DMS114 treated with DMSO at 0.1 percent for 48 hours (cell line): ENCODE measurements at regions not wholly inside any gene's neighbourhood (a gene's known extent, or its start where the extent isn't known, plus 50 kb on each side); places are given as distances from the start of the nearest gene placed in this dataset.

Experiments
- DNase-seq: peaks from one replicate; lab custom pipeline; 2025; ENCODE audit not compliant: unreplicated experiment; lab: John Stamatoyannopoulos, UW

DNA sequence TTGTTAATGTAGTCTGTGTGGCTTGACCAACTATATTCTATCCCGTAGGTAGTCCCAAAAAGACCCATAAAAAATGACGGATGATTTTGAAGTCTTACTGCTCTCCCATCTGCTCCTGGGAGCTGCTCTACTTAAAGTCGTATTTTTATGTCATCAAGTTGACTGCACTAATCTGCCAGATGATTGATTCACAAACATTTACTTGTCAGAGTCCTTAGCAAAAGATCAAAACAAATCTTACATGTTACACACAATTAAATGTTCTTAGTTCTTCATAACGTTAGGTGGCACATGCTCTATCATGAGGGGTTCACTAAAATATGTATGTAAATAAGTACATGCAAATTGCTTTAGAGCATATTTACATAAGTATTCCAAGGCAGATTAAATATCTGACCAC lies 498.3 kb upstream of the LRRTM4 start:
- DNase-seq: no peak

- DNase-seq: no peak
Measured at GRCh38 chr2:78023356-78023755, 501.2 kb upstream of the LRRTM4 start.

- DNase-seq: no peak
Measured at GRCh38 chr2:78024996-78025395, 502.8 kb upstream of the LRRTM4 start.

- no peak for DNase-seq
Measured at GRCh38 chr2:78029392-78029995, 507.3 kb upstream of the LRRTM4 start.

DNA sequence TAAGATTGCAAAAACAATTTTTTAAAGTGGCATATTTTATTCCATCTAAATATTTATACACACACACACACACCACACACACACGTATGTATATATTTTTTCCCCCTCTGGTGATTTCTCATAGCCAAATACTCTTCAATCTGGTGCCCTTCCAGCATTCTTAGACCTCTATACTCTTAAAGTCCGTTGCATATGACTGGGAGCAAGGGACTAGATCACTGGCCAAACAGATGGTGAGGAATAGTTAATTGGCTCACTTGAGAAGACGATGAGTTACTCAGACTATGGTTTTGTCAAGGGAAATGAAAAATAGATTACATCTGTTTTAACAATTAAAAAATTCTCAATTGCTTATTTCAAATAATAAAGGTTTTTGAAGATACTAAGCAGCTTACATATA lies 512.5 kb upstream of the LRRTM4 start:
- no peak for DNase-seq

GRCh38 chr2:78035804-78036203 lies 513.6 kb upstream of the LRRTM4 start:
- DNase-seq: no peak

DNA sequence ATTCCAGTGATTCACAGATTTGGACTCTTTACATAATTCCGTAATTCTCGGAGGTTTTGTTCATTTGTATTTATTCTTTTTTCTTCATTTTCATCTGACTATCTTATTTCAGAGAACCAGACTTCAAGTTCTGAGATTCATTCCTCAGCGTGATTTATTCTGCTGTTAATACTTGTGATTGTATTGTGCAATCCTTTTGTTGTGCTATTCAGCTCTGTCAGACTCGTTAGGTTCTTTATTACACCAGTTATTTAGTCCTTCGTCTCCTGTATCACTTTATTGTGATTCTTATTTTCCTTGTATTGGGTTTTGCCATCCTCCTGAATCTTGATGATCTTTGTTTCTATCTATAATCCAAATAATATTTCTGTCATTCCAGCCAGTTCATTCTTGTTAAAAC lies 529.3 kb upstream of the LRRTM4 start:
- DNase-seq: no peak

DNA sequence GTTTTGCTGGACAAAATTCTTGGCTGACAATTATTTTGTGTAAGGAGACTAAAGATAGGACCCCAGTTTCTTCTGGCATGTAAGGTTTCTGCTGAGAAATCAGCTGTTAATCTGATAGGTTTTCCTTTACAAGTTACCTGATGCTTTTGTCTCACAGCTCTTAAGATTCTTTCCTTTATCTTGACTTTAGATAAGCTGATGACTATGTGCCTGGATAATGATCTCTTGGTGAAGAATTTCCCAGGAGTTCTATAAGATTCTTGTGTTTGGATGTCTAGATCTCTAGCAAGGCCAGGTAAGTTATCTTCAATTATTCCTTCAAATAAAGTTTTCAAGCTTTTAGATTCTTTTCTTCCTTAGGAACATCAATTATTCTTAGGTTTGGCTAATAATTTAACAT lies 534.8 kb upstream of the LRRTM4 start:
- no peak for DNase-seq

GRCh38 chr2:78061301-78061700 lies 539.1 kb upstream of the LRRTM4 start:
- no peak for DNase-seq

- DNase-seq: no peak
Measured at GRCh38 chr2:78061732-78062131, 539.6 kb upstream of the LRRTM4 start.

DNA sequence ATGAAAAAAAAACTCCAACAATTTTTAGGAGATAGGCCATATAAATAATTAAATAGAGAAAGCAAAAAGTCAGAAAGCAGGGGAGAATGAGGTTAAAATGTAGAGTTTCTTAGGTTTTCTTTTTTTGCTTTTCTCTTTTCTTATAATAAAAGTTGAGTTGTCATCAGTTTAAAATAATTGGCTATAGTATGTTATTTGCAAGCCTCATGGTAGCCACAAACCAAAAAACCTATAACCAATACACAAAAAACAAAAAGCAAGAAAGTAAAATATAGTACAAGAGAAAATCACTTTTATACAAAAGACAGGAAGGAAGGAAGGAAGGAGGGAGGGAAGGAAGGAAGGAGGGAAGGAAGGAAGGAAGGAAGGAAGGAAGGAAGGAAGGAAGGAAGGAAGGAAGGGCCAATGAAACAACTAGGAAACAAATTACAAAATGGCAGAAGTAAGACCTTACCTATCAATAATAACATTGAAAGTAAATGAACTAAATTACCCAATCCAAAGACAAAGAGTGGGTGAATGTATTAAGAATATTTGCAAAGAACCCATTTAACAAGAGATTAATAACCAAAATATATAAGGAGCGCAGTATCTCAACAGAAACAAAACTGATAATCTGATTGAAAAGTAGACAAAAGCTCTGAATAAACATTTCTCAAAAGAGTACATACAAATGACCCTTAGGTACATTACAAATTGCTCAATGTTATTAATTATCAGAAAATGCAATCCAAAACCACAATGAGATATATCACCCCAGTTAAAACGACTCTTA lies 541.3 kb upstream of the LRRTM4 start:
- no peak for DNase-seq

DNA sequence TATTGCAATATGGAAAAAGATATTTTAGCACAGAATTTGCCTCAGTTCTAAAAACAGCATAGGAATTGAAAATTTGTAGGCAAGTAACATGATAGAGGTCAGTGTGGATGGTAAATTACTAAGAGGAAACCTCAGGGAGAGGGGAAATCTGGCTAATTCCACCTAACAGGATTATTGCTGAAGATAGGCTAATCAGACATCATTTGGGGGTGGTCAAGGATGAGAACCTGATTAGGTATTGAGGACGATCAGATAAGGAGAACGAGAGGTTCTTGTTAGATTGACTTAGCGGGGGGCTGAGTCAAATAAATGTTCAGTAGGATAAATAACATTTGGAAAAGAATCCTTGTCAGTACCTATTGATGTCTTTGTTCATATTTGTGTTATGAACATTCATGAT lies 543.2 kb upstream of the LRRTM4 start:
- no peak for DNase-seq

GRCh38 chr2:78068808-78069207 lies 546.6 kb upstream of the LRRTM4 start:
- no peak for DNase-seq

- DNase-seq: no peak
Measured at GRCh38 chr2:78070693-78071092, 548.5 kb upstream of the LRRTM4 start.

GRCh38 chr2:78077633-78078032 lies 555.5 kb upstream of the LRRTM4 start:
- DNase-seq: no peak

DNA sequence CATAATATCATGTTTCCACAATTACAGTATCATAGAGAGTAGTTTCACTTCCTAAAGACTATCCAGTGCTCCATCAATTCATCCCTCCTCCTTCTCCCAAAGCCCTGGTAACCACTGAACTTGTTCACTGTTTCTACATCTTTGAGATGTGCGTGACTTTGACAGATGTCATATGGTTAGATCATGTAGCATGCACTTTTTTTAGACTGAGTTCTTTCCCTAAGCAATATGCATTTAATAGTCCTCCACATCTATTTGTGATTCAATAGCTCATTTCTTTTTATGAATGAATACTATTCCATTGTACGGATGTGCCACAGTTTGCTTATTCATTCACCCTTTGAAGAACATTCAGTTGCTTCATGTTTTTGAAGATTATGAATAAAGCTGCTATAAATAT lies 560.4 kb upstream of the LRRTM4 start:
- no peak for DNase-seq

GRCh38 chr2:78093436-78093835 lies 571.3 kb upstream of the LRRTM4 start:
- no peak for DNase-seq

GRCh38 chr2:78109272-78109671 lies 587.1 kb upstream of the LRRTM4 start:
- no peak for DNase-seq

GRCh38 chr2:78115291-78115690 lies 593.1 kb upstream of the LRRTM4 start:
- no peak for DNase-seq

- no peak for DNase-seq
Measured at GRCh38 chr2:78118037-78118436, 595.9 kb upstream of the LRRTM4 start.

DNA sequence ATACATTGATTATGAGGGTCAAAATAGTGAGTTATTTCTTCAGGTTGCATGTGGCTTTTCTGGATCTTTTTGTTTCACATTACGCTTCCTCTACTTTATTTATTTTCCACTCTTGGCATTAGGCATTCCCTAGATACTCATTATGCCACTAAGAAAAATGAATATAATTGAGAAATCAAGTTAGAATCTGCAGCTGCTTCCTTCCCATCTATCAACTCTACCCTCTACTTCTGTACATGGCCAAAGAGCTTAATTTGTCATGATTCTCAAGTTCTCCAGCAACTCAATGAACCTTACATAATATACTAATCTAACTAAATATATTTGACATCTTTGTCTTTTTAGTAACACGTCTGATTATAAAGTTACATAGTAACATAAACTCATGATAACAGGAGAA lies 598.1 kb upstream of the LRRTM4 start:
- DNase-seq: no peak

DNA sequence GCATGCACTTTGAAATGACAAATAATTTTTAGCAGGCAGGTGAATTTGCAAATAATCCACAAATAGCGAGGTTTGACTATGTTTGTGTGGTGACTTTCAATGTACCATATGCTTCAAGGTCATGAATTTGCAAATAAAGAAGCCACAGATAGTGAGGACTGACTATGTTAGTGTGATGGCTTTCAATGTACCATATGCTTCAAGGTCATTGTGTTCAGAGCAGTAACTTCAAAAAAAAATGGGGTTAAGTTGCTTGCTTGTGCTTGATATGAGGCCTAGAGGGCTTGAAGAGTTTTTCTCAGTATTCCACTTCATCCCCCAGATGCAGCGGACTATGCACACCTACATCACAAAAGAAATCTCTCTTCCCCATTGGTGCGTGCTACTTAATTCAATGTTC lies 602.9 kb upstream of the LRRTM4 start:
- no peak for DNase-seq

GRCh38 chr2:78127424-78127823 lies 605.2 kb upstream of the LRRTM4 start:
- no peak for DNase-seq
